ENCODE measurements at regions not wholly inside any gene's neighbourhood (a gene's known extent, or its start where the extent isn't known, plus 50 kb on each side); places are given as distances from the start of the nearest gene placed in this dataset.
"Not testable (repeated sequence)": the region's sequence is repeated elsewhere in the genome, so short reads cannot be mapped to it uniquely, and the experiment has no call there.

DNA sequence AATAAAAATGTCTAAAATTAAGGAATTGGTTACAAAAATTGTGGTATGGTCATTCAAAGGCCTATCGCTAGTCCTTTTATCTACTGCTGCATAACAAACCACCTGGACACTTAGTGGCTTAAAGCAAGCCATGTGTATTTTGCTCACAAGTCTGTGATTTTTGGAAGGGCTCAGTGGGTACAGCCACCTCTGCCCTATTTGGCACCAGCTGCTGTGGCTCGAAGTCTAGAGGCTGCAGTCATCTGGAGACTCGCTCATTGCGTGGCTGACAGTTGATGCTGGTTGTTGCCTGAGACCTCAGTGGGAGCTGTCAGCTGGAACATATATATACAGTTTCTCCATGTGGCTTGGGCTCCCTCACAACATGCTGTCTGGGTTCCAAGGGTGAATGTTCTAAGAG is 60.8 kb upstream of the MID1 start:
- peaks cover under 1 to 6% of the 10 kb centered on the region in 2 experiments for H3K27me3 ChIP-seq (ENCODE audit: control insufficient read depth in 2 of 2, insufficient read depth in 2 of 2, low read length in 2 of 2)
- no peaks in the 10 kb centered on the region for H3K4me1 ChIP-seq (ENCODE audit: control insufficient read depth, extremely low read depth, insufficient read depth, low read length)
- no peaks in the 10 kb centered on the region for H3K9me1 ChIP-seq (replicated peaks; ENCODE audit: control insufficient read depth, extremely low read depth, insufficient read depth, low read length)
- H3K79me2 ChIP-seq (ENCODE audit: control insufficient read depth, insufficient read depth, low read length) = no peaks in the 10 kb centered on the region
- H3K36me3 ChIP-seq (ENCODE audit: control insufficient read depth in 2 of 2, extremely low read depth in 1 of 2, insufficient read depth in 2 of 2, low read length in 2 of 2) = no peaks in the 10 kb centered on the region
- no peak overlapping the region for H3K9ac ChIP-seq (replicated peaks; ENCODE audit: extremely low read depth, insufficient read depth, low read length)
- DNase-seq (ENCODE audit: low read depth, low spot score) (no peak), FAIRE-seq (no peak)
- H2AFZ ChIP-seq (ENCODE audit: low read depth, low read length) = no peak overlapping the region
- H3K4me3 ChIP-seq (replicated peaks in 1 of 3; ENCODE audit: insufficient read depth in 1 of 3, low read depth in 1 of 3, low read length in 3 of 3) = no peak overlapping the region
- BruUV-seq (replicated peaks) = no TSS peak
- ChIA-PET CTCF (interaction anchor here (1.2 kb wide), 1 partner anchor 17 kb away, joined by 3 read pairs; no protein-coding TSS in a partner anchor), POLR2A (no interaction called here)
- dilution Hi-C loops (cut with MboI; ENCODE audit: extremely low pct_ligation_motif_present, low sequenced_read_pairs) = no loop called here
- intact Hi-C loops (cut with micrococcal nuclease) = no loop called here
- no peak overlapping the region for H3K4me2 ChIP-seq (ENCODE audit: insufficient read depth, low read length)
- no peak overlapping the region for H3K27ac ChIP-seq (ENCODE audit: insufficient read depth, low read depth, low read length)
- no peaks in the 10 kb centered on the region for H3K9me3 ChIP-seq (replicated peaks; ENCODE audit: control insufficient read depth, insufficient read depth, low read length)
- H4K20me1 ChIP-seq (replicated peaks; ENCODE audit: control insufficient read depth, extremely low read depth, insufficient read depth, low read length) = no peaks in the 10 kb centered on the region
- TF ChIP-seq GATA2 (IDR thresholded peaks at IDR 0.05; ENCODE audit: insufficient read depth, insufficient read length, low read depth, low read length) (no peak), JUN (IDR thresholded peaks at IDR 0.05; ENCODE audit: borderline replicate concordance, insufficient read depth, insufficient read length, low read depth) (no peak), POLR2AphosphoS5 (IDR thresholded peaks at IDR 0.05; ENCODE audit: insufficient read depth, low read depth, low read length) (no peak), POLR2A (IDR thresholded peaks at IDR 0.05; ENCODE audit: low read depth, low read length) (no peak), EZH2 (IDR thresholded peaks at IDR 0.05; ENCODE audit: borderline replicate concordance, low read depth, low read length, severe bottlenecking) (no peak), MYC (IDR thresholded peaks at IDR 0.05; ENCODE audit: low read depth, low read length) (no peak), FOS (IDR thresholded peaks at IDR 0.05; ENCODE audit: borderline replicate concordance, insufficient read depth, low read length) (no peak)
- TF ChIP-seq, protein P1, sequence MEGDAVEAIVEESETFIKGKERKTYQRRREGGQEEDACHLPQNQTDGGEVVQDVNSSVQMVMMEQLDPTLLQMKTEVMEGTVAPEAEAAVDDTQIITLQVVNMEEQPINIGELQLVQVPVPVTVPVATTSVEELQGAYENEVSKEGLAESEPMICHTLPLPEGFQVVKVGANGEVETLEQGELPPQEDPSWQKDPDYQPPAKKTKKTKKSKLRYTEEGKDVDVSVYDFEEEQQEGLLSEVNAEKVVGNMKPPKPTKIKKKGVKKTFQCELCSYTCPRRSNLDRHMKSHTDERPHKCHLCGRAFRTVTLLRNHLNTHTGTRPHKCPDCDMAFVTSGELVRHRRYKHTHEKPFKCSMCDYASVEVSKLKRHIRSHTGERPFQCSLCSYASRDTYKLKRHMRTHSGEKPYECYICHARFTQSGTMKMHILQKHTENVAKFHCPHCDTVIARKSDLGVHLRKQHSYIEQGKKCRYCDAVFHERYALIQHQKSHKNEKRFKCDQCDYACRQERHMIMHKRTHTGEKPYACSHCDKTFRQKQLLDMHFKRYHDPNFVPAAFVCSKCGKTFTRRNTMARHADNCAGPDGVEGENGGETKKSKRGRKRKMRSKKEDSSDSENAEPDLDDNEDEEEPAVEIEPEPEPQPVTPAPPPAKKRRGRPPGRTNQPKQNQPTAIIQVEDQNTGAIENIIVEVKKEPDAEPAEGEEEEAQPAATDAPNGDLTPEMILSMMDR (IDR thresholded peaks at IDR 0.05; ENCODE audit: extremely low read depth in 1 of 2, insufficient read depth in 1 of 2, low read depth in 1 of 2, low read length in 2 of 2) = no peak
- TF ChIP-seq, protein P2, sequence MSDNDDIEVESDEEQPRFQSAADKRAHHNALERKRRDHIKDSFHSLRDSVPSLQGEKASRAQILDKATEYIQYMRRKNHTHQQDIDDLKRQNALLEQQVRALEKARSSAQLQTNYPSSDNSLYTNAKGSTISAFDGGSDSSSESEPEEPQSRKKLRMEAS (IDR thresholded peaks at IDR 0.05; ENCODE audit: insufficient read depth, insufficient read length) = no peak

DNA sequence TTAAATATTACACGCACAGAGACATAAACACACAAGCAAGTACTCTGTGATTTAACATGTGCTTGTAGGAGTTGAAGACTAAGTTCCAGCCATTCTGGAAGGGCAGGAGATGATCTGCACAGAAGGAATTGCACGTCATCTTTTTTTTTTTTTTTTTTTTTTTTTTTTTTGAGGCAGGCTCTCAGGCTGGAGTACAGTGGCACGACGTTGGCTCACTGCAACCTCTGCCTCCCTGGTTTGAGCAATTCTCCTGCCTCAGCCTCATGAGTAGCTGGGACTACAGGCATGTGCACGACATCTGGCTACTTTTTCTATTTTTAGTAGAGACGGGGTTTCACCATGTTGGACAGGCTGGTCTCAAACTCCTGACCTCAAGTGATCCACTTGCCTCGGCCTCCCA is 63.2 kb upstream of the MID1 start:
- H3K4me2 ChIP-seq (ENCODE audit: insufficient read depth, low read length); H4K20me1 ChIP-seq (replicated peaks; ENCODE audit: control insufficient read depth, extremely low read depth, insufficient read depth, low read length); DNase-seq (ENCODE audit: low read depth, low spot score); H3K9me3 ChIP-seq (replicated peaks; ENCODE audit: control insufficient read depth, insufficient read depth, low read length); H3K9ac ChIP-seq (replicated peaks; ENCODE audit: extremely low read depth, insufficient read depth, low read length); H3K4me1 ChIP-seq (ENCODE audit: control insufficient read depth, extremely low read depth, insufficient read depth, low read length); H3K27me3 ChIP-seq (ENCODE audit: control insufficient read depth in 2 of 2, insufficient read depth in 2 of 2, low read length in 2 of 2); H3K4me3 ChIP-seq (replicated peaks in 1 of 3; ENCODE audit: insufficient read depth in 1 of 3, low read depth in 1 of 3, low read length in 3 of 3); FAIRE-seq; H3K36me3 ChIP-seq (ENCODE audit: control insufficient read depth in 2 of 2, extremely low read depth in 1 of 2, insufficient read depth in 2 of 2, low read length in 2 of 2); H3K9me1 ChIP-seq (replicated peaks; ENCODE audit: control insufficient read depth, extremely low read depth, insufficient read depth, low read length); H2AFZ ChIP-seq (ENCODE audit: low read depth, low read length); POLR2A ChIA-PET; BruUV-seq (replicated peaks); dilution Hi-C loops (cut with MboI; ENCODE audit: extremely low pct_ligation_motif_present, low sequenced_read_pairs); H3K27ac ChIP-seq (ENCODE audit: insufficient read depth, low read depth, low read length); intact Hi-C loops (cut with micrococcal nuclease); H3K79me2 ChIP-seq (ENCODE audit: control insufficient read depth, insufficient read depth, low read length): not testable (repeated sequence)
- CTCF ChIA-PET = interaction anchor here (1.8 kb wide), 1 partner anchor 47 kb away, joined by 4 read pairs; no protein-coding TSS in a partner anchor

All from endothelial cell of umbilical vein (primary cell).